ENCODE measurements at regions not wholly inside any gene's neighbourhood (a gene's known extent, or its start where the extent isn't known, plus 50 kb on each side); places are given as distances from the start of the nearest gene placed in this dataset.

DNA sequence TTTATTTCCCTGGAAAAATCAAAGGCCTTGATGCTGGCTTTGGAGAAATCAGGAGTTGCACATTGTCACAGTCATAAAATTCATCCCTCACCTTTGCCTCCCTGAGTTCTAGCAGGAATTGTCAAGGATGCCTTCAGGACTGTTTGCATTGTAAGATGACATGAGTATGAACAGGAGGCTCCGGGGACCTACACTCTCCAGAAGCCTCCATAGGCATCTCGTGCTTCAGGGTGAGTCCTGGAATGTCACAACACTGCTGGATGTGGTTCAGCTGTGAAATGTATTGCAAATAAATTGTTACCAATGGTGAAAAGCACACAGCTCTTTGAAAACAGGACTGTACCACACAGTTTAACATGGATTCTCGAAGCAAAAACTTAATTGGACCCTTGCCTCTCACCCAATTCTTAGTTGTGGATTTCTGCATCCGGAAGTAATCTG lies 535.4 kb upstream of the C16orf82 start:
- H3K27ac ChIP-seq = no peak overlapping the region
- H3K4me3 ChIP-seq = no peak overlapping the region
- intact Hi-C loops (cut with DNase I) = no loop called here
- H3K9me3 ChIP-seq = no peaks in the 10 kb centered on the region
- H3K27me3 ChIP-seq = no peaks in the 10 kb centered on the region
- TF ChIP-seq POLR2AphosphoS5 (IDR thresholded peaks at IDR 0.05; ENCODE audit: insufficient read depth in 1 of 2, low read depth in 1 of 2) = no peak
- TF ChIP-seq, protein P1, sequence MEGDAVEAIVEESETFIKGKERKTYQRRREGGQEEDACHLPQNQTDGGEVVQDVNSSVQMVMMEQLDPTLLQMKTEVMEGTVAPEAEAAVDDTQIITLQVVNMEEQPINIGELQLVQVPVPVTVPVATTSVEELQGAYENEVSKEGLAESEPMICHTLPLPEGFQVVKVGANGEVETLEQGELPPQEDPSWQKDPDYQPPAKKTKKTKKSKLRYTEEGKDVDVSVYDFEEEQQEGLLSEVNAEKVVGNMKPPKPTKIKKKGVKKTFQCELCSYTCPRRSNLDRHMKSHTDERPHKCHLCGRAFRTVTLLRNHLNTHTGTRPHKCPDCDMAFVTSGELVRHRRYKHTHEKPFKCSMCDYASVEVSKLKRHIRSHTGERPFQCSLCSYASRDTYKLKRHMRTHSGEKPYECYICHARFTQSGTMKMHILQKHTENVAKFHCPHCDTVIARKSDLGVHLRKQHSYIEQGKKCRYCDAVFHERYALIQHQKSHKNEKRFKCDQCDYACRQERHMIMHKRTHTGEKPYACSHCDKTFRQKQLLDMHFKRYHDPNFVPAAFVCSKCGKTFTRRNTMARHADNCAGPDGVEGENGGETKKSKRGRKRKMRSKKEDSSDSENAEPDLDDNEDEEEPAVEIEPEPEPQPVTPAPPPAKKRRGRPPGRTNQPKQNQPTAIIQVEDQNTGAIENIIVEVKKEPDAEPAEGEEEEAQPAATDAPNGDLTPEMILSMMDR (IDR thresholded peaks at IDR 0.05) = no peak
- TF ChIP-seq POLR2A (IDR thresholded peaks at IDR 0.05) = no peak
- H3K4me1 ChIP-seq = no peaks in the 10 kb centered on the region
- no peak for DNase-seq (ENCODE audit: extremely low spot score in 2 of 2)
- H3K36me3 ChIP-seq = no peaks in the 10 kb centered on the region

DNA sequence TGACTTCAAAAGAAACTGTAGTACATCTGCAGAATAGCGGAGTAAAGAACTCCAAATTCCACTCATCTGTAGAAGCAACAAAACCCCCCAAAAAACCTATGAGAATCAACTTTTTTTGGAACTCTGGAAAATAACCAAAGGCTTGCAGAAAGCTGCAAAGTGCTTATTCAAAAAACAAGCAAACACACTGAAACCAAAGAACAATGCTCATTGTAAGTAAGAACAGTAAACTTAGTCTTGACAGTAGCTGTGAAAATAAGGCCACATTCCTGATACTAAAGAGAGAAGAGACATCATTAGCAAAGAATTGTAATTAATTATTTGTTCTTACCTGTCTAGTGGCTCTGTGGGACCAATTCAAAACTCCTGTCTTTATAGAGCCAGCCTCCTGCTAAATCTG lies 534.3 kb upstream of the C16orf82 start:
- Histone ChIP-seq H3K4me1 (no peaks in the 10 kb centered on the region), H3K9me3 (no peaks in the 10 kb centered on the region)
- intact Hi-C loops (cut with DNase I) = no loop called here

DNA sequence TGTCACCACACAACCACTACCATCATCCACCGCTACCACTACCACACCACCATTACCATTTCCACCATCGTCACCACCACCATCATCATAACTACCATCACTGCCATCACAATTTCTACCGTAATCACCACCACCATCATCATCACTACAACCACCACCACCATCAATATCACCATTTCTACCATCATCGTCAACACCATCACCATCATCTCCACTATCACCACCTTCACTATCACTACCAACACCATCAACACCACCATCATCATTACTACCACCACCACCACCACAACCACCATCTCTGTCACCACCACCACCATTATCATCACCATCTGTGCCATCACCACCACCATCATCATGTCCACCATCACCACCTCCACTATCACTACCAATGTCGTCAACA lies 524.5 kb upstream of the C16orf82 start:
- Histone ChIP-seq H3K27me3 (no peaks in the 10 kb centered on the region), H3K27ac (no peak overlapping the region), H3K9me3 (no peaks in the 10 kb centered on the region), H3K4me3 (no peak overlapping the region), H3K4me1 (no peaks in the 10 kb centered on the region), H3K36me3 (no peaks in the 10 kb centered on the region)
- intact Hi-C loops (cut with DNase I) = no loop called here
- no peak for DNase-seq (ENCODE audit: extremely low spot score in 2 of 2)
- no peak for TF ChIP-seq POLR2A (IDR thresholded peaks at IDR 0.05)
- no peak for TF ChIP-seq POLR2AphosphoS5 (IDR thresholded peaks at IDR 0.05; ENCODE audit: insufficient read depth in 1 of 2, low read depth in 1 of 2)
- TF ChIP-seq, protein P1 (IDR thresholded peaks at IDR 0.05) = no peak

More for the DNA sequence above, 534.3 kb upstream of the C16orf82 start:
- TF ChIP-seq, protein P1 (IDR thresholded peaks at IDR 0.05) = no peak
- TF ChIP-seq POLR2A (IDR thresholded peaks at IDR 0.05) (no peak), POLR2AphosphoS5 (IDR thresholded peaks at IDR 0.05; ENCODE audit: insufficient read depth in 1 of 2, low read depth in 1 of 2) (no peak)
- H3K4me3 ChIP-seq = no peak overlapping the region
- H3K27me3 ChIP-seq = no peaks in the 10 kb centered on the region
- DNase-seq (ENCODE audit: extremely low spot score in 2 of 2) = no peak
- no peaks in the 10 kb centered on the region for H3K36me3 ChIP-seq
- H3K27ac ChIP-seq = no peak overlapping the region

DNA sequence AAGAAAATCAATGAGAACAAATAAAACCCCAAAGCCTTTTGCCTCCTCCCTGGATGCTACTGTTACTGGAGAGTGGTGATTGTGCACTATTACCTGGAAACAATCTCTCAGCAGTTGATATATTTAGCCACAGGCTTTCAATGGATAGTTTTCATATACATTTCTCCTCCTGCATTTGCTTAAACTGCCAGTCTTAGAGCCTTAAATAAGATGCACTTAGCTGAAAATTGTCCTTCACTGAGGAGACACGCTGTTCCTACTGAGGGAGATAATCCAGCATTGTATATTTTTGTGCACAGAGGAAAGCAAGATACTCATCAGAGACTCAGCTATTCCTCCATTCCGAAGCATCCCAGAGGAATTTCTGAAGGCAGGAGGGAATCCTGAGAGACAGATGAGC lies 520.2 kb upstream of the C16orf82 start:
- no peak for DNase-seq (ENCODE audit: extremely low spot score in 2 of 2)
- Histone ChIP-seq H3K9me3 (no peaks in the 10 kb centered on the region), H3K4me1 (no peaks in the 10 kb centered on the region), H3K4me3 (no peak overlapping the region), H3K27ac (no peak overlapping the region), H3K27me3 (no peaks in the 10 kb centered on the region), H3K36me3 (no peaks in the 10 kb centered on the region)
- intact Hi-C loops (cut with DNase I) = no loop called here
- no peak for TF ChIP-seq POLR2AphosphoS5 (IDR thresholded peaks at IDR 0.05; ENCODE audit: insufficient read depth in 1 of 2, low read depth in 1 of 2)
- TF ChIP-seq POLR2A (IDR thresholded peaks at IDR 0.05) = no peak
- TF ChIP-seq, protein P1 (IDR thresholded peaks at IDR 0.05) = no peak

- Histone ChIP-seq H3K27ac (no peak overlapping the region), H3K36me3 (no peaks in the 10 kb centered on the region), H3K9me3 (no peaks in the 10 kb centered on the region), H3K4me3 (no peak overlapping the region), H3K27me3 (no peaks in the 10 kb centered on the region), H3K4me1 (no peaks in the 10 kb centered on the region)
- intact Hi-C loops (cut with DNase I) = no loop called here
- TF ChIP-seq, protein P1 (IDR thresholded peaks at IDR 0.05) = no peak
- TF ChIP-seq POLR2AphosphoS5 (IDR thresholded peaks at IDR 0.05; ENCODE audit: insufficient read depth in 1 of 2, low read depth in 1 of 2) = no peak
- TF ChIP-seq POLR2A (IDR thresholded peaks at IDR 0.05) = no peak
- no peak for DNase-seq (ENCODE audit: extremely low spot score in 2 of 2)
These were observed 519.0 kb upstream of the C16orf82 start for GRCh38 chr16:26547681-26548080.

All from vagina (tissue), 2 donors.